ENCODE measurements at regions not wholly inside any gene's neighbourhood (a gene's known extent, or its start where the extent isn't known, plus 50 kb on each side); places are given as distances from the start of the nearest gene placed in this dataset.

- H3K4me1 Mint-ChIP-seq: no peaks in the 10 kb centered on the region
- DNase-seq (no peak), ATAC-seq (no peak)
- no peak overlapping the region for H3K27ac Mint-ChIP-seq
- H3K36me3 Mint-ChIP-seq (ENCODE audit: low read depth): no peaks in the 10 kb centered on the region
- no peak overlapping the region for H3K4me3 Mint-ChIP-seq
- CTCF ChIA-PET: no interaction called here
- peaks cover 4% of the 10 kb centered on the region for H3K27me3 Mint-ChIP-seq
- H3K9me3 Mint-ChIP-seq (ENCODE audit: low read depth): peaks cover 2% of the 10 kb centered on the region
- POLR2A ChIA-PET: no interaction called here
- intact Hi-C loops (cut with DNase I, micrococcal nuclease): no loop called here
These were observed 160.6 kb downstream of the MAF start for GRCh38 chr16:79439901-79440300.

DNA sequence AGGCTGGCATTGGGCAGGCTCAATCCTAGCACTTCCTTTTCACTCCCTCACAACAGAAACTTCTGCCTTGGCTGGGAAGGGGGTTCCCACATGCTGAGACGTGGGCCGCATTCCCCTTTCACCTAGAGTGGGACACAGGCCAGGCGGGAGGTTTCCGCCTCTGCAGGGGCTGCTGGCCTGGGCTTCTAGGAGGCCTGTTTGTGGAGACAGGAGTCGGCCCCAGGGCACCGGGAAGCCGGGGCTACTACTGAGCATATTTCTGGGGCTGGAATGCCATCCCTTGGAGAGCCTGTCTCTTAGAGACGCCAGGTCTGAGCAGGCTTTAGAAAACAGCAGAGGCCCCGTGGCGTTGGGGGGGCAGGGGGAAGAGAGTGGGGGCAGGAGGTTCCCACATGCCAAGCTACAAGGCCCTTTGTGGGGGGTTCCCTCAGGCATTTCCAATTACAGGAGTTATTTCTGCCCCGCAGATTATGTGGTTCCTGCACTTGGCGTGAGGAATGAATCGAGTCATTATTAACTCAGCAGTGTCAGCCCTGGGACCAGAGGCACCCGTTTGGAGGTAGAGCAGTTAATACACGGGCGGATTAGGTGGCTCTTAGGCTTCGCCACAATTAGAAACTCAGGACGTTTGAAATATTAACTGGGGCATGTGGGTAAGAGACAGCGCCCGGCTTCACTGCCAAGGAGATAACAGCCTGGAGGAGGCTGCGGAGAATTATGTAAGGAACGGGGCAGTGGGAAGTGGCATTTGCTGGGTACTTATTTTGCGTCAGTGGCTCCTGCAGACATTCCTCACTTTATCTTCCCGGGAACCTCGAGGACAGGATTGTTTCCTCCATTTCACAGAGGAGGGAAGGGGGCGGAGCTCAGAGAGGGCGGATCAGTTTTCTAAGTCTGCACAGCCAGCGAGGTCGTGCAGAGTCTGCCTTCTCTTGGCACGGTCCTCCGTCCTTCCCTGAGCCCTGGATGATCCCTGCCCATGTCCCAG, 162.5 kb downstream of the MAF start:
- intact Hi-C loops (cut with DNase I, micrococcal nuclease): no loop called here
- DNase-seq: no peak
- Mint-ChIP-seq H3K36me3 (ENCODE audit: low read depth) (no peaks in the 10 kb centered on the region), H3K27me3 (peaks cover 4% of the 10 kb centered on the region), H3K9me3 (ENCODE audit: low read depth) (peaks cover 2% of the 10 kb centered on the region), H3K27ac (no peak overlapping the region), H3K4me3 (no peak overlapping the region), H3K4me1 (no peaks in the 10 kb centered on the region)
- CTCF ChIA-PET: no interaction called here
- POLR2A ChIA-PET: no interaction called here
- no peak for ATAC-seq

DNA sequence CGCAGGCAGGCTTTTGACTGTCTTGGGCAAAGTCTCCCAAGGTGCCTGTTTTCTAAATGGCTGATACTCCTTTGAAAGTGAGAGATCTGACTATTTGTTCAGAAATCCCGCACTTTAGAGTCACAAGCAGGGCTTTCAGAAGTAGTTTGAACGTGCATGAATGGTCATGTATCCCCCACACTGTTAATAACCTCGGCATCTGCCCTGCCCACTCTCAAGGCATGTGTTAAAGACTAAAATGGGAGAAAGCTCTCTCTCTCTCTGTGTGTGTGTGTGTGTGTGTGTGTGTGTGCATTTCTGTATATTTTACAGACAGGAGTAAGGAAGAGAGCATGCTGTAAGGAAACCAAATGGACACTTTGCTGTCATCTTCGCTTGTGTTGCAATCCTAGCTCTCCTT, 163.7 kb downstream of the MAF start:
- DNase-seq: no peak
- no peak for ATAC-seq
- peaks cover 4% of the 10 kb centered on the region for H3K27me3 Mint-ChIP-seq
- ChIA-PET CTCF (no interaction called here), POLR2A (no interaction called here)
- H3K4me3 Mint-ChIP-seq: no peak overlapping the region
- intact Hi-C loops (cut with DNase I, micrococcal nuclease): no loop called here
- no peaks in the 10 kb centered on the region for H3K4me1 Mint-ChIP-seq
- no peak overlapping the region for H3K27ac Mint-ChIP-seq
- no peaks in the 10 kb centered on the region for H3K36me3 Mint-ChIP-seq (ENCODE audit: low read depth)
- H3K9me3 Mint-ChIP-seq (ENCODE audit: low read depth): peaks cover 2% of the 10 kb centered on the region

DNA sequence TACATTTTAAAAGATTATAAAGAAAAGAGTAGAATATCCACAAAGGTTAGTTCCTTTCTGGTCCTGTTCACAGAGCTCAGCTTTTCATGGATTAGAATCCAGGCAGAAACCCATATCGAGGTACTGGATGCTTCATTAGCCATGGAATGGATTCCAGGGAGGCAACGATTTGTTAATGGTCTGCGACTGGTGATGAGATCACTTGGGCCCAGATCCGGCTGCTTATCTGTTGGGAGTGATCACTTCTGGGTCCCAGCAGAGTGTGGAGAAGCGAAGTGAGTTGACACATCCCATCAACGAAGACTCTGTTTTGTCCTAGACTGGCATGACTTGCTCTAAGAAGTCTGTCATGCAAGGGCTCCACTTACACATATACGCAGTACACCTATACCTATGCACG, 165.8 kb downstream of the MAF start:
- no peak for ATAC-seq
- H3K4me1 Mint-ChIP-seq: no peaks in the 10 kb centered on the region
- no peak overlapping the region for H3K27ac Mint-ChIP-seq
- peaks cover 2% of the 10 kb centered on the region for H3K9me3 Mint-ChIP-seq (ENCODE audit: low read depth)
- POLR2A ChIA-PET: no interaction called here
- H3K27me3 Mint-ChIP-seq: peaks cover 2% of the 10 kb centered on the region
- CTCF ChIA-PET: no interaction called here
- intact Hi-C loops (cut with DNase I, micrococcal nuclease): no loop called here
- DNase-seq: no peak
- H3K36me3 Mint-ChIP-seq (ENCODE audit: low read depth): no peaks in the 10 kb centered on the region
- no peak overlapping the region for H3K4me3 Mint-ChIP-seq

- Mint-ChIP-seq H3K9me3 (ENCODE audit: low read depth) (peaks cover 2% of the 10 kb centered on the region), H3K4me1 (no peaks in the 10 kb centered on the region), H3K27me3 (no peaks in the 10 kb centered on the region), H3K4me3 (no peak overlapping the region), H3K27ac (no peak overlapping the region), H3K36me3 (ENCODE audit: low read depth) (no peaks in the 10 kb centered on the region)
- DNase-seq (no peak), ATAC-seq (no peak)
- ChIA-PET POLR2A (no interaction called here), CTCF (interaction anchor here (1.7 kb wide), 1 partner anchor 13 kb away, joined by 3 read pairs; no protein-coding TSS in a partner anchor)
- intact Hi-C loops (cut with DNase I, micrococcal nuclease): no loop called here
These were observed 166.4 kb downstream of the MAF start for GRCh38 chr16:79434092-79434491.

DNA sequence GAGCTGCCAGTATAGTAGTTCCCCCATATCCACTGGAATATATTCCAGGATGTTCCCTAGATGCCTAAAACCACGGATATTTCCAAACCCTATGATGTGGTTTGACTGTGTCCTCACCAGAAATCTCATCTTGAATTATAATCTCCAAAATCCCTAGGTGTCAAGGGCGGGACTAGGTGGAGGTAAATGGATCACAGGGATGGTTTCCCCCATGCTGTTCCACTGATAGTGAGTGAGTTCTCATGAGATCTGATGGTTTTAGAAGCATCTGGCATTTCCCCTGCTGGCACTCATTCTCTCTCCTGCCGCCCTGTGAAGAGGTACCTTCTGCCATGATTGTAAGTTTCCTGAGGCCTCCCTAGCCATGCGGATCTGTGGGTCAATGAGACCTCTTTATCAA, 168.6 kb downstream of the MAF start:
- no peak overlapping the region for H3K4me3 Mint-ChIP-seq
- no peaks in the 10 kb centered on the region for H3K27me3 Mint-ChIP-seq
- ATAC-seq: no peak
- ChIA-PET CTCF (no interaction called here), POLR2A (no interaction called here)
- no peaks in the 10 kb centered on the region for H3K4me1 Mint-ChIP-seq
- H3K9me3 Mint-ChIP-seq (ENCODE audit: low read depth): peaks cover 2% of the 10 kb centered on the region
- intact Hi-C loops (cut with DNase I, micrococcal nuclease): no loop called here
- H3K36me3 Mint-ChIP-seq (ENCODE audit: low read depth): no peaks in the 10 kb centered on the region
- no peak overlapping the region for H3K27ac Mint-ChIP-seq
- no peak for DNase-seq

DNA sequence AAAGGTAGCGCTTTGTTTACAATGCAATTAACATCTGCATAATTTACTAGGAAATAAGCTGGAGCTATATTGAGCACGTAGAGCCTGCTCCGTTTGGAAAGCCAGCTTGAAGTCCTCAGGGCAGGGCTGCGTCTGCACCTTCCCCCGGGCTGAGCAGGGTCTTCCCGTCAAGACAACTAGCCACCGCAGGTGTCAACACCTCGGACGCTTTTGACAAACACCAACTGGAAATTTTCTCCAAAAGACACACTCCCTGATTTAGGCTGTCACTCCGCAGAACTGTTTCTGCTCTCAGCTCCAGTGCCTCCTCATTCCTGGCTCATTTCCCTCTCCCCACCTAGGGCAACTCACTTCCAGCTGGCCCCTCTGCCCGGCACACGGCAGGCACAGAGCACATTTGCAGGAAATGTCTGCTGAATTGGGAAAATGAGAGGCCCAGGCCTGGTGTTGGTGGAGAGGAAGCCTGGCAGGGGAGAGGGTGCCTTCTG, 170.3 kb downstream of the MAF start:
- H3K27me3 Mint-ChIP-seq: no peaks in the 10 kb centered on the region
- no peak overlapping the region for H3K4me3 Mint-ChIP-seq
- intact Hi-C loops (cut with DNase I, micrococcal nuclease): no loop called here
- ChIA-PET CTCF (no interaction called here), POLR2A (no interaction called here)
- no peaks in the 10 kb centered on the region for H3K36me3 Mint-ChIP-seq (ENCODE audit: low read depth)
- no peaks in the 10 kb centered on the region for H3K4me1 Mint-ChIP-seq
- DNase-seq (no peak), ATAC-seq (no peak)
- no peaks in the 10 kb centered on the region for H3K9me3 Mint-ChIP-seq (ENCODE audit: low read depth)
- H3K27ac Mint-ChIP-seq: no peak overlapping the region

- intact Hi-C loops (cut with DNase I, micrococcal nuclease): no loop called here
- CTCF ChIA-PET: interaction anchor here (1.2 kb wide), 1 partner anchor 30 kb away, joined by 3 read pairs; no protein-coding TSS in a partner anchor
- no peaks in the 10 kb centered on the region for H3K36me3 Mint-ChIP-seq (ENCODE audit: low read depth)
These were observed 171.0 kb downstream of the MAF start for GRCh38 chr16:79429381-79430190.

DNA sequence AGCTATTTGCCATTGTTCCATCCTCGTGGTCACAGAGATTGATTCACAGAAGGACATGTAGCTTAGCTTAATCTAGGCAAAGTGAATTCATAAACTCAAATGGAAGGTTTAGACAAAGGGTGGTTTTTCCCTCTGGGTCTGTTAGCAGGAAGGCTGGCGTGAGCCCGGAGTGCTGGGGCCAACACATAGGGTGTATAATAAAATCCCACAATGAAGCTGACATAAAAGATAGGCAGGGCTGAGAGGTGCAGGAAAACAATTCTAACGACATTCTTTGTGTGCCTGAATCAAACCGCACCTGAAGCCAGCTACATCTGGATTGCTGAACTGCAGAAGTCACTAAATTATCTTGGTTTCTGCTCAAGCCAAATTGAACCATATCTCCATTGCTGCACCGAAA, 173.9 kb downstream of the MAF start:
- no peaks in the 10 kb centered on the region for H3K9me3 Mint-ChIP-seq (ENCODE audit: low read depth)
- ATAC-seq: no peak
- DNase-seq: no peak
- CTCF ChIA-PET: interaction anchor here (0.5 to 1.6 kb wide), 3 partner anchors 12 to 727 kb away, joined by 3 to 4 read pairs (median 3); no protein-coding TSS in a partner anchor
- no peaks in the 10 kb centered on the region for H3K36me3 Mint-ChIP-seq (ENCODE audit: low read depth)
- no peaks in the 10 kb centered on the region for H3K4me1 Mint-ChIP-seq
- H3K27me3 Mint-ChIP-seq: no peaks in the 10 kb centered on the region
- no peak overlapping the region for H3K4me3 Mint-ChIP-seq
- POLR2A ChIA-PET: no interaction called here
- intact Hi-C loops (cut with DNase I, micrococcal nuclease): no loop called here
- no peak overlapping the region for H3K27ac Mint-ChIP-seq

More at GRCh38 chr16:79429381-79430190, 171.0 kb downstream of the MAF start:
- no peak for ATAC-seq
- Mint-ChIP-seq H3K4me1 (no peaks in the 10 kb centered on the region), H3K4me3 (no peak overlapping the region), H3K27me3 (no peaks in the 10 kb centered on the region), H3K27ac (no peak overlapping the region), H3K9me3 (ENCODE audit: low read depth) (no peaks in the 10 kb centered on the region)
- no peak for DNase-seq
- POLR2A ChIA-PET: no interaction called here

DNA sequence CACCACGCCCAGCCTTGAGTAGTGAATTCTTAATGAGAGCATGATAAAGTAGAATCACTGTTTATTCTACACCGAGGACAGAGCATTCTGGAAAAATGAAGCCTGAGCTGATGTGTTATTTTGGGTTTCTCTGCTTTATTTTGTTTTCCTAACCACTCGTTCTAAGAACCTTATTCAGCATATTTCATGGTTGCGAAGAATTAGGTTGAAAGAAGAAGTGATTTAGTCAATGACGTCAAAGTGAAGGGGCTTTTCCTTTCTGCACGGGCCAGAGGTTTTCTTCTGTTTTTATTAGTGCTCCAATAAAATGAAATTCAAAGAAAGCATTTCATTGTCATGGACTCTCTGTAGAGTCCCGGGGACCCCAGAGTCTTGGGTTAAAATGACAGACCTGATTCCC, 178.5 kb downstream of the MAF start:
- H3K27me3 Mint-ChIP-seq: no peaks in the 10 kb centered on the region
- CTCF ChIA-PET: no interaction called here
- no peak for ATAC-seq
- H3K9me3 Mint-ChIP-seq (ENCODE audit: low read depth): no peaks in the 10 kb centered on the region
- intact Hi-C loops (cut with DNase I, micrococcal nuclease): no loop called here
- peaks cover 6% of the 10 kb centered on the region for H3K4me1 Mint-ChIP-seq
- POLR2A ChIA-PET: no interaction called here
- no peak for DNase-seq
- H3K36me3 Mint-ChIP-seq (ENCODE audit: low read depth): no peaks in the 10 kb centered on the region
- no peak overlapping the region for H3K27ac Mint-ChIP-seq
- H3K4me3 Mint-ChIP-seq: no peak overlapping the region

- peaks cover 15% of the 10 kb centered on the region for H3K4me1 Mint-ChIP-seq
- ChIA-PET CTCF (no interaction called here), POLR2A (no interaction called here)
- intact Hi-C loops (cut with DNase I, micrococcal nuclease): no loop called here
- no peaks in the 10 kb centered on the region for H3K36me3 Mint-ChIP-seq (ENCODE audit: low read depth)
- ATAC-seq: no peak
- H3K27ac Mint-ChIP-seq: no peak overlapping the region
- H3K4me3 Mint-ChIP-seq: no peak overlapping the region
- no peaks in the 10 kb centered on the region for H3K27me3 Mint-ChIP-seq
- H3K9me3 Mint-ChIP-seq (ENCODE audit: low read depth): no peaks in the 10 kb centered on the region
- DNase-seq: no peak
These were observed 179.4 kb downstream of the MAF start for GRCh38 chr16:79421126-79421525.

DNA sequence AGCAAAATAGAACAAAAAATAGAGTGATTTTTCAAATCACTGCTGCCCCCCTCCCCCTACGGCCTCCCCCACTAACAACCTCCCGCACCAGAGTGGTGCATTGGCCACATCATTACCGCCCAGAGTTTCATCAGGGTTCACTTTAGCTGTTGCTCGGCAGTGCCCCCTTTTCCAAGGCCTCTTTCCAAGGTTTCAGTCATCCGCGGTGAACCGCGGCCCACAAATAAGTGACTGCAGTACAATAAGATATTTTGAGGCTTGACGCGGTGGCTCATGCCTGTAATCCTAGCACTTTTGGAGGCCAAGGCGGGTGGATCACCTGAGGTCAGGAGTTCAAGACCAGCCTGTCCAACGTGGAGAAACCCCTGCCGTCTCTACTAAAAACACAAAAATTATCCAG, 180.0 kb downstream of the MAF start:
- no peak for DNase-seq
- H3K4me3 Mint-ChIP-seq: no peak overlapping the region

More for the DNA sequence above, 180.0 kb downstream of the MAF start:
- H3K36me3 Mint-ChIP-seq (ENCODE audit: low read depth): no peaks in the 10 kb centered on the region
- no peaks in the 10 kb centered on the region for H3K27me3 Mint-ChIP-seq
- POLR2A ChIA-PET: no interaction called here
- H3K9me3 Mint-ChIP-seq (ENCODE audit: low read depth): no peaks in the 10 kb centered on the region
- intact Hi-C loops (cut with DNase I, micrococcal nuclease): no loop called here
- CTCF ChIA-PET: no interaction called here
- no peak for ATAC-seq
- H3K4me1 Mint-ChIP-seq: peaks cover 19% of the 10 kb centered on the region
- no peak overlapping the region for H3K27ac Mint-ChIP-seq

Data from activated CD4-positive, alpha-beta T cell treated with anti-CD3 and anti-CD28 coated beads for 36 hours (primary cell).